Stimulated activated CD8-positive, alpha-beta memory T cell treated with anti-CD3 and anti-CD28 coated beads, Interleukin-4, amount 100 ng/mL, for 1 hour (primary cell): ENCODE measurements at regions not wholly inside any gene's neighbourhood (a gene's known extent, or its start where the extent isn't known, plus 50 kb on each side); places are given as distances from the start of the nearest gene placed in this dataset.
"Not testable (repeated sequence)": the region's sequence is repeated elsewhere in the genome, so short reads cannot be mapped to it uniquely, and the experiment has no call there.

Source experiments
- DNase-seq, 2 donors: peaks; one replicate each; pipeline ENCODE4 v3.0.0-alpha.2; 2020; ENCODE audit warnings: low read depth in 2 of 2, low spot score in 1 of 2

DNA sequence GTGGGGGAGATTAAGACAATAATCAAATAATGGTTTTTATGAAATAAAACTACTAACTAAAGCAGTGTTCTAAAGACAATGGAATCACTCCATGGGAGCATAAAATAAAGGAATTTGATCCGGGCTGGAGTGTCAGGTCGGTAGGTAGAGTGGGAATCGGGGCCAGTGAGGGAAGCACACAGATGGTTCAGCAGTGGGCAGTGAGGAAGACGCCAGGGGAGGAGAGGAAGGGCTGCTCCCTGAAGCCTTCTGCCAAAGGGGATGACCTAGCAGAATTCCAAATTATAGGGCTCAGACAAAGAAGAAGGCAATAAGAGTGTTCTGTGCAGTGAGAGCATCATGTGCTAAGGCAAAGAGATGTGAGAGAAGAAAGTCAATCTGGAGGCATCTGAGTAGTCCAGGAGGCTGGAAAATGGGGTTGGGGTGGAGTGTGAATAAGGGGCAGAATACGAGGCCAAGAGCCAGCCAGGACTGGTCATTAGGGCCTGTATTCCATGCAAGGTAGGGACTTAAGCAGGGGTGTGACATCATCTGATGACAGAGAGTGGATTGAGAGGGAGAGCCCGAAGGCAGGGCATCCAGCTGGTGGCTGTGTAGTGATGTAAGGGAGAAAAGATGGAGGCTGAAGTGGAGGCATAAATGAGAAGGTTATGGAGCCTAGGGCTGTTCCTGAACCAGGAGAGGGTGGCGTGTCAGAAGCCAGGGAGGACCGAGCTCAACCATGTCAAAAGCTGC lies 137.6 kb downstream of the COPRS start:
- DNase-seq: no peak

GRCh38 chr17:31717251-31717650 lies 141.8 kb downstream of the COPRS start:
- DNase-seq: not testable (repeated sequence)

DNA sequence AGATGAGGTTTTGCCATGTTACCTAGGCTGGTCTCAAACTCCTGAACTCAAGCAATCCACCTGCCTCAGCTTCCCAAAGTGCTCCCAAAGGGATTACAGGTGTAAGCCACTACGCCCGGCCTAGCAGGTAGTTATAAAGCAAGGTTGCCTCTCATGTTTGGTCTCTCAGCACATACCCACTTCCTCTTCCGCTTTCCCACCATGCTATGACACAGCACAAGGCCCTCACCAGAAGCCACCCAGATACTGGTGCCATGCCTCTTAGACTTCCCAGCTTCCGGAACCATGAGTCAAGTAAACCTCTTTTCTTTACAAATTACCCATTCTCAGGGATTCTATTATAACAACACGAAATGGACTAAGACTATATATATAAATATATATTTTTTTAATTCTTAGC lies 143.6 kb downstream of the COPRS start:
- no peak for DNase-seq

- DNase-seq: no peak
Observed at GRCh38 chr17:31704483-31704882, 154.6 kb downstream of the COPRS start.

- DNase-seq: no peak
Observed at GRCh38 chr17:31702041-31702440, 157.0 kb downstream of the COPRS start.

GRCh38 chr17:31700973-31701372 lies 158.1 kb downstream of the COPRS start:
- DNase-seq: no peak

GRCh38 chr17:31699886-31700285 lies 159.2 kb downstream of the COPRS start:
- DNase-seq: no peak

- DNase-seq: no peak
Observed at GRCh38 chr17:31699281-31699680, 159.8 kb downstream of the COPRS start.

DNA sequence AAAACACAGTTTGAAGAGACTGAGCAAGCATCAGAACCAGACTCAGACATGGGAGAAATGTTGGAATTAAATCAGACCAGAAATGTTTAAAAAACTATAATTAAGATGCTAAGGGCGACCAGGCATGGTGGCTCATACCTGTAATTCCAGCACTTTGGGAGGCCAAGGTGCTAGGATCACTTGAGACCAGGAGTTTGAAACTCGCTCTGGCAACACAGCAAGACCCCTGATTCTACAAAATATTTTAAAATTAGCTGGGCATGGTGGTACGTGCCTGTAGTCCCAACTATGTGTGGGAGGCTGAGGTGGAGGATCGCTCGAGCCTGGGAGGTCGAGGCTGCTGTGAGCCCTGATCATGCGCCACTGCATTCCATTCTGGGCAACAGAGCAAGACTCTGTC lies 160.3 kb downstream of the COPRS start:
- DNase-seq: no peak

DNA sequence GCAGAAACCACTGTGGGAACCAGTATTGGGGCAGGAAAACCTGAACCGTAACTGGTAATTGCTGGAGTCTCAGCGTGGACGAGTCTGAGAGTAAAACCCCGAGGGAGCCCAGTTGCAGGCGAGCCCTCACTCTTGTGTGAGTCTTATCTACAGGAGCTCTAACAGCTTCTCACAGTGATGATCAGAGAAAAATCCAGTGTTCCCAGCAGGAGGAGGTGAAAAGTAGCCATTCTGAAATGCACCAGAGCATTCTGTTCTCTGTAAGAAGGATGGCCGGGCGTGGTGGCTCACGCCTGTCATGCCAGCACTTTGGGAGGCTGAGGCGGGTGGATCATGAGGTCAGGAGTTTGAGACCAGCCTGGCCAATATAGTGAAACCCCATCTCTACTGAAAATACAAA lies 161.2 kb downstream of the COPRS start:
- no peak for DNase-seq

- no peak for DNase-seq
Observed at GRCh38 chr17:31696703-31697325, 162.2 kb downstream of the COPRS start.

- DNase-seq: no peak
Observed at GRCh38 chr17:31696184-31696602, 162.9 kb downstream of the COPRS start.

GRCh38 chr17:31695456-31696090 lies 163.5 kb downstream of the COPRS start:
- DNase-seq: no peak

DNA sequence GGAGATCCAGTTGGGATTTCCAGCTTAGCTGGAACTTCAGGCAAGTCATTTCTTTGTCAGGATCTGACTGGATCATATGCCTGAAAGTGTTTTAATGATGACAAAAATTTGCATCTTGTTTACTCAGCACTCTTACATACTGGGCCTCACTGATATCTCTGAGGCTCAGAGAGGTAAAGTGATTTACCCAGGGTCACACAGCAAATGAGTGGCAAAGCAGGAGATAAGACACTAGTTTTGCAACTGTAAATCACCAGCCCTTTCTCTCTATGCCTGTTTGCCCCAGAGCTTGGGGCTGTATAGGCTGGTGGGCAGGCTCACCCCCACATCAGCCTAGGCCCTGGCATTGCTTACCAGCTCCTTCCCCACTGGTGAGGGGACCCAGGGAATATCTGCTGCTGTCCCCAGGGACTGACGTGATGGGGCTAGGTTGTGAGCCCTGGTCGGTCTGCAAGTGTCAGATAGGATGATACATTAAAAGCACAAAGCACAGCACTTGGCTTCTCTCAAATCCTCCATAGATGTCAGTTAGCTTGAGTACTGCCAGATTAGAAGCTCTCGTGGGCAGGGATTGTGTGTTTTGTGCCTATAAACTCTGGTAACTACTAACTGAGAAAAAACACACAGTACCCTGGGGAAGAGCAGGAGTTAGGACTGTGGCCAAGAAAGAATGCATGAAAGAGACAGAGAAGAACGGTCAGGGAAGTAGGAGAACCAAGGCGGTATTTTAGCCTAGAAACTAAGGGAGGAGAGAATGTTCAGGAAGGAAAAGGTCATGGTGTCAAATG lies 165.4 kb downstream of the COPRS start:
- no peak for DNase-seq

DNA sequence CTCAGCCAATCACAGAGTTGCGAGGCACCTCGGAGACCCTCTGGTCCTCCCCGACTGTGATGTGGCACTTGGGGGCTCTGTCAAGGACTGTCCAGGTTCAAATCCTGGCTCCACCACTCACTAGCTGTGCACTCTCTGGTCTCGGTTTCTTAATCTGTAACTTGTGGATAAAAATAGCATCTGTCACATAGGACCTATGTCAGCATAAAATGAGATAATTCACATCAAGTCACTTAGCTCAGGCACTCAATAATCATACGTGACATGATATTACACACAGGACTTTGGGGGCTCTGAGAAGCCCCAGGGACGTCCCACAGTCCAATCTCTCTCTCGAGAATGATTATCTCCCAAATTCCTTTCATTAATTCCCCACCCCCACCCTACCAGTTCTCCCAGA lies 166.4 kb downstream of the COPRS start:
- no peak for DNase-seq

- DNase-seq: no peak
Observed at GRCh38 chr17:31692027-31692426, 167.0 kb downstream of the COPRS start.

DNA sequence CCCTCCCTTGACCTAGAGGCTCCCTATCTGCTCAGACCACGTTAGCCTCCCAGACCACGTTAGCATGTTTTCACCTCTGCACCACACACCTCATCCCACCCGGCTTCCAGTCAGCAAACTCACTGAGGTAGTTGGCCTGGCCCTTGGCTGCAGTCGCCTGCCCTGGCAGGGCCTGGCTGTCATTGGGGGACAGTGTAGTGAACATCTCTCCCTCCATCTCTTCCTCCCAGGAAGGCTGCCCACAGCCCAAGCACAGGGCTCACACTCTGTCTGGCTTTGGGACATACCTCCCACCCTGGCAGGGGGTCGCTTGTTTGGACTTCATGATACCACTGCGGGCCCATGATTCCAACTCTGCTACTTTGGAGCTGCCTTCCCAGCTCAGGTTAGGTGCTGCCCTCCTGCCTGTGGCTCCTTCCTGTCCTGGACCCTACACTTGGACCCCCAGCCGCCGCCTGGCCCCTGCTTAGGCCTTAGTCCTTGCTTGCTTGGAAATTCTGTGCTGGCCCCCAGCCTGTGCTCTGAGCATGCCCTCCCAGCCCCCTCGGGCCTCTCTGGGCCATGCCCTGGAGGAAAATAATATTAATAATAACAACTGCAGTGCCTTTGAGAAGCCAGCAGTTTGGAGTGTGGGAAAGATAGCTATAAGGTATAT lies 167.7 kb downstream of the COPRS start:
- DNase-seq: no peak

DNA sequence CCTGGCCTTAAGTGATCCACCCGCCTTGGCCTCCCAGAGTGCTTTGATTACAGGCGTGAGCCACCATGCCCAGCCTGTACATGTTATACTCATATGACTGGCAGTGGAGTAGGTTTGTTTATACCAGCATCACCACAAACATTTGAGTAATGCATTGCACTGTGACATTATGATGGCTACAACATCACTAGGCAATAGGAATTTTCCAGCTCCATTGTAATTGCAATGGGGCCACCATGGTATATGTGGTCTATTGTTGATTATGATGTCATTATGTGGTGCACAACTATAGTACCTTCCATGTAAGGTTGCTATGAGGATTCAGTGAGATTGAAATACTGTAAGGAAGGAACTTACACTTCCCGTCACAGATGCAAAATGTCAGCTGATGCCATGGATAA lies 168.9 kb downstream of the COPRS start:
- no peak for DNase-seq

GRCh38 chr17:31688701-31689100 lies 170.3 kb downstream of the COPRS start:
- DNase-seq: no peak

- DNase-seq: no peak
Observed at GRCh38 chr17:31687505-31688126, 171.4 kb downstream of the COPRS start.

DNA sequence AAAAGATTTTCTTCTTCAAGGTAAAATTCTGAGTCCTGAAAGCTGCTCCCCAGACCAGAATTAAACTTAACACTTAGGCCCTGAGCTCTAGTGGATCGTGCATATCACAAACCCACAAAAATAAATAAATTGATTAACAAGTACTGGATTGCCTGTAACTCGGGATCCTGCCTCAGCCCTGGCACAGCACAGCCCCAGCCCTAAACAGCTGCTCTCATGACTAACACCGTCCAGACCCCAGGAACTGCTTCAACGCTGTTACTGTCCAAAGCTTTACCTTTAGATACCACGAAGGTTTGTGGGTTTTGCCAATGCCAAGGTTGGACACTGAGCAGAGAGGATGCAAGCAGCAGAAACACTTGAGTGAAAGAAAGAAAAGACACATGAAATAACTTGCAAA lies 172.5 kb downstream of the COPRS start:
- no peak for DNase-seq
